LNCAP (cell line): ENCODE measurements at regions not wholly inside any gene's neighbourhood (a gene's known extent, or its start where the extent isn't known, plus 50 kb on each side); places are given as distances from the start of the nearest gene placed in this dataset.

ENCODE experiments used
- TF ChIP-seq, protein P1 (sequence below): fragments of 450-650 bp; IDR thresholded peaks from 2 replicates; pipeline ENCODE4 v1.5.1; 2017; ENCODE audit warnings: mild to moderate bottlenecking

DNA sequence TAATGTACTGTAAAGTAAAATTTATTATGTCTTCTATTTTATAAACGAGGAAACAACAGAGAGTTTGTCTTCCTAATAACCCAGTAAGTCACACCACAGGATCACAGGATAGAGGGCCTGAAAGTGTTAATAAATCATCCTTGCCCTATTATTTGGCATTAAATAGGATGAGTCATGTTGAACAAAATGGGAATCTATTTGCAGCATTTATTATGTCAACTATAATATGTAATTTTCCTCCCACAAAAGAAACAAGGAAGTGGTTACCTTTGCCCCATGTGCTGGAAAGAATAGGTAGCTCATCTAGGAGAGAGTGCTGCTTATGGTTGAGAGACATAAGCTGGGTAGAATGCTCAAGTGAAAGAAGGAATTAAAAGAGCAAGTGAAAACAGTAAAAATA, 237.6 kb upstream of the NDST3 start:
- TF ChIP-seq, protein P1, sequence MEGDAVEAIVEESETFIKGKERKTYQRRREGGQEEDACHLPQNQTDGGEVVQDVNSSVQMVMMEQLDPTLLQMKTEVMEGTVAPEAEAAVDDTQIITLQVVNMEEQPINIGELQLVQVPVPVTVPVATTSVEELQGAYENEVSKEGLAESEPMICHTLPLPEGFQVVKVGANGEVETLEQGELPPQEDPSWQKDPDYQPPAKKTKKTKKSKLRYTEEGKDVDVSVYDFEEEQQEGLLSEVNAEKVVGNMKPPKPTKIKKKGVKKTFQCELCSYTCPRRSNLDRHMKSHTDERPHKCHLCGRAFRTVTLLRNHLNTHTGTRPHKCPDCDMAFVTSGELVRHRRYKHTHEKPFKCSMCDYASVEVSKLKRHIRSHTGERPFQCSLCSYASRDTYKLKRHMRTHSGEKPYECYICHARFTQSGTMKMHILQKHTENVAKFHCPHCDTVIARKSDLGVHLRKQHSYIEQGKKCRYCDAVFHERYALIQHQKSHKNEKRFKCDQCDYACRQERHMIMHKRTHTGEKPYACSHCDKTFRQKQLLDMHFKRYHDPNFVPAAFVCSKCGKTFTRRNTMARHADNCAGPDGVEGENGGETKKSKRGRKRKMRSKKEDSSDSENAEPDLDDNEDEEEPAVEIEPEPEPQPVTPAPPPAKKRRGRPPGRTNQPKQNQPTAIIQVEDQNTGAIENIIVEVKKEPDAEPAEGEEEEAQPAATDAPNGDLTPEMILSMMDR: no peak

DNA sequence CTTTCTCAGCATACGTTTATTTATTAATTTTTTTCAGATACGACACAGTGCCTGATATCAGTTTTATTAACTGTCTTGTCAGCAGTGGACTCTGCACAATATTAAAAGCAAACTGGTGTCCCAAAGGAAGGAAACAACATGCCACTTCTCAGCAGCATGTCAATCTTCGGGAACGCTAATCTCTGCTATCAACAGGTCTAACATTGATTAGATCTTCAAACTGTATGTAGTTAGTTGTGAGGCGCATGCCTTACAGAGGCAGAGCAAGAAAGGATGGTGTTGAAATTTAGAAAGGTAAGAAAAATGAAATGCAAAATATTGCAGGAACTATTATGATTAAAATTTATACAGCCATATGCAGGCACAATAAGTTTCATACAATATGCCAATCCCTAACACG, 233.7 kb upstream of the NDST3 start:
- TF ChIP-seq, protein P1: no peak

DNA sequence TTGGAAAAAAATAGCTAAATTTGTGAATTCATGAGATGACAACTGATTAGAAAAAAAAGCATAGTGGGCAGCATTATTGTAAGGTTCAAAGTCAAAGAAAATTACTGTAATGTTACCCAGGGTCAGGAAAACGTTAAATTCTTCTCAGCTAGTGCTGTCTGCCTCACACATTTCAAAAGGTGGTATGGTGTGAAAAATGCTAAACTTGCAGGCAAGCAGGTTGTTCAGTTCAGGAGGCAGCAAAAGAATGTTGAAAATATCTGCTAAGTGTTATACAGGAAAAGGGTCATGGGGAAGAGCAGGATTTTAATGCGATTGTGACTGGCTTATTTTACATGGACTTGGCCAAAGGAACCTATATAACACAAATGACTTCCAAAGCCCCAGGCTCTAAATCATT, 232.5 kb upstream of the NDST3 start:
- TF ChIP-seq, protein P1: no peak

DNA sequence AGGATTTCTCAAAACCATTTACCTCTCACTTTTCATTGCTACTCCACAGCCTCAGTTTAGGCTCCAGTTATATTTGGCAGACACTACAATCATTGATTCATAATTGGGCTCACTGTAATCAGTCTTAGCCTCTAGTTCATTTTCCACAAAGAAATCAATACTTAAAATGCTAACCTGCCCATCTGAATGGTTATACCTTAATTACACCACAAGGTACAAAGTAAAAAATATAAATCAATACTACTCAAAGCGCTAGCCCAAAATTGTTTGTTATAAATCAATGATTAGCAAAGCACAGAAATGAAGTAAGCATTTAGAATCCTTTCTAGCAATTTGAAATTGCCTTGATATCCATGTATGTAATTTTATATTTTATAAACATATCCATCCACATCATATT, 222.6 kb upstream of the NDST3 start:
- TF ChIP-seq, protein P1: no peak

DNA sequence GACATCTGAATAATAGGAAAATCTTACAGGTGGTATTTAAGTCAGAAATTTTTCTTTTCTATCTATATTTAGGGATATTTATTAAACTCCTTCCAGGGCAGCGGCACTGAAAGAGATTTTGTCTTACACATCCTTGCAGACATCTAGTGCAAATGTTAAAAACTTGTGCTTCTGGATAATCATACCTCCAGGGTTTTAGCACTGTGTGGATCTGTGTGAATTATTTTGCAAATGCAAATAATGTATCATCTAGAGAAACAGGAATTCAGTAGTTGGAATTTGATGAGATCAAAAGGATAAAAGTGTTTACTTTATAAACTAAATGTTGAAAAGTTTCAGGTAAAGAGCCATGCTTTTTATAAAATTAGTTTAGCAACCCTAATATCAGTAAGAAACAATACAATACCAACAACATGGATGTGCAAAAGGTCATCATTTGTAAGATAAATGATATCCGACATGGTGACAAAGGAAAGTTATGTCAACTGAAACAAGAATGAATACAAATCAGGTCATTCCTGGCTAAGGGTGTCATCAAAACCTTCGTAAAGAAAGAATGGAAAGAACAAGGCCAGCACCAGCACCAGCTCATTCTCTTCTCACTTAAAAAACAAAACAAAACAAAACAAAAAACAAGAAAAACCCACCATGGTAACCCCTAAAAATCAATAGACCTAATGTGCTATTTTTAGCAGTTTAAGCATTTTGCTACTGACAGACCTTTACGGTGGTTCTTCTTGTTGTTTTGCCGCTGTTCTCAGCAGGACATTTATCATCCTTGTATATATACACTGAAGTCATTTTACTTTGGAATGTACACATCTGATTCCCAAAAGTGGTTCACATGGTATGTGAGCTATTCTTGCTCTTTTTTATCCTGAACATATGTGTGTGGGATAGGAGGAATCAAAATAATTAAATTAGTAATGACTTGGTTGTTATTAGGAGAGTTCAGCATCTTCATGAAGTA, 219.7 kb upstream of the NDST3 start:
- TF ChIP-seq, protein P1: no peak

DNA sequence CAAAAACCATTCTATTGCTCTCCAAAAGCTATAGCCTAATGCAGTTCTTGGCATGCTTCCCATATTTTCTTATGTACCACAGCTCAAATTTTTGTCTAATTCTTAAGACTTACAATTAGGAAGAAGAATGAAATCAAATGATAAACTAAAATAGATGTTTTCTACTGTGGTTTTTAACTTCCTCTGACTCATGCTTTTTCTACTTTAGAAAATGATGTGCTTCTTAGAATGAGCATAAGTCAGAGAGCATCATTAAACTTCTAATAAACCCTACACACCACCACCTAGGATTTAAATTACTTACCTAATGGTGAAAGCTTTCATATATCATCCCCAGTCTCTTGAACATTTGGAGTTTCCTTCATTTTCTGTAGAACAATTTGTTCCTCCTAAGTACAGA, 217.0 kb upstream of the NDST3 start:
- TF ChIP-seq, protein P1: no peak

DNA sequence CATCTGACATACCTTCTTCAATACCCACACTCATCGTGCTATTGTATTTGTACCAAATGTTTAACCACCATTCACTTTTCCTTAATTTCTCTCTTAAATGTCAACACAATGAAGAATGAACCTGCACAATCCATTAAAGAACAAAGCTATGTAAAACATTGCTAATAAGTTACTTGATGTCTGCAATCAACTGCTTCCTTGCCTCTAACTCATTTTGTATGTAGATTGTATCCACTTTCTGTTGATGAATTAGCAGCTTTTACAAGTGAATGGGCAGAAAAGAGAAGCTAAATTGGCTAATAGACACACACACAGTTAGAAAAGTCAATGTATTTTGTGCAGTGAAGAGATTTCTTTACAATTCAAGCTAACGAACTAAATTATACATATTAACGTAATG, 212.5 kb upstream of the NDST3 start:
- TF ChIP-seq, protein P1: no peak
